BE2C (cell line): ENCODE measurements at regions not wholly inside any gene's neighbourhood (a gene's known extent, or its start where the extent isn't known, plus 50 kb on each side); places are given as distances from the start of the nearest gene placed in this dataset.
"Not testable (repeated sequence)": the region's sequence is repeated elsewhere in the genome, so short reads cannot be mapped to it uniquely, and the experiment has no call there.

ENCODE experiments used
- DNase-seq: peaks from one replicate; pipeline ENCODE4 v3.0.0-alpha.2; 2020
- H3K27me3 ChIP-seq: fragments of 250-450 bp; sonication (Bioruptor Pico); 2 replicates; pipeline ENCODE4 v1.5.1; 2020; ENCODE audit warnings: mild to moderate bottlenecking
- H3K36me3 ChIP-seq: fragments of 250-450 bp; sonication (Bioruptor Pico); 2 replicates; pipeline ENCODE4 v1.5.1; 2020; ENCODE audit warnings: mild to moderate bottlenecking
- H3K4me1 ChIP-seq: fragments of 250-450 bp; sonication (Bioruptor Pico); 2 replicates; pipeline ENCODE4 v1.5.1; 2020
- H3K4me3 ChIP-seq: 2 replicates; pipeline ENCODE4 v1.5.1; 2011; ENCODE audit warnings: low read depth, low read length
- H3K9me3 ChIP-seq: fragments of 250-450 bp; sonication (Bioruptor Pico); 2 replicates; pipeline ENCODE4 v1.5.1; 2020
- CTCF ChIP-seq: IDR thresholded peaks from 2 replicates; pipeline ENCODE4 v1.5.1; 2012; ENCODE audit warnings: mild to moderate bottlenecking, low read depth, low read length

- H3K36me3 ChIP-seq, result no peaks in the 10 kb centered on the region
- no peaks in the 10 kb centered on the region for H3K27me3 ChIP-seq
- H3K4me1 ChIP-seq, result peaks cover 5% of the 10 kb centered on the region
- no peak for TF ChIP-seq CTCF
- DNase-seq, result peak; percentile 35
- no peak overlapping the region for H3K4me3 ChIP-seq
- H3K9me3 ChIP-seq, result no peaks in the 10 kb centered on the region
These were observed 161.0 kb downstream of the SKIDA1 start for GRCh38 chr10:21364196-21365114.

- no peak overlapping the region for H3K4me3 ChIP-seq
- H3K9me3 ChIP-seq, result no peaks in the 10 kb centered on the region
- H3K36me3 ChIP-seq, result no peaks in the 10 kb centered on the region
- H3K27me3 ChIP-seq, result no peaks in the 10 kb centered on the region
- peaks cover 5% of the 10 kb centered on the region for H3K4me1 ChIP-seq
- no peak for TF ChIP-seq CTCF
- no peak for DNase-seq
These were observed 161.8 kb downstream of the SKIDA1 start for GRCh38 chr10:21363731-21364104.

GRCh38 chr10:21363092-21363730 is 162.3 kb downstream of the SKIDA1 start:
- peaks cover 5% of the 10 kb centered on the region for H3K4me1 ChIP-seq
- H3K9me3 ChIP-seq, result no peaks in the 10 kb centered on the region
- H3K4me3 ChIP-seq, result no peak overlapping the region
- no peaks in the 10 kb centered on the region for H3K27me3 ChIP-seq
- DNase-seq, result no peak
- TF ChIP-seq CTCF, result no peak
- H3K36me3 ChIP-seq, result no peaks in the 10 kb centered on the region

GRCh38 chr10:21359202-21359601 is 166.3 kb downstream of the SKIDA1 start:
- Histone ChIP-seq H3K4me3 (no peak overlapping the region), H3K9me3 (no peaks in the 10 kb centered on the region), H3K27me3 (no peaks in the 10 kb centered on the region), H3K36me3 (no peaks in the 10 kb centered on the region), H3K4me1 (no peaks in the 10 kb centered on the region; the same call in 1 of the 2 replicates)
- TF ChIP-seq CTCF, result no peak
- no peak for DNase-seq

GRCh38 chr10:21355591-21356011 is 169.9 kb downstream of the SKIDA1 start:
- no peak for DNase-seq
- TF ChIP-seq CTCF, result no peak
- no peak overlapping the region for H3K4me3 ChIP-seq

GRCh38 chr10:21352886-21353285 is 172.6 kb downstream of the SKIDA1 start:
- no peaks in the 10 kb centered on the region for H3K27me3 ChIP-seq
- no peaks in the 10 kb centered on the region for H3K9me3 ChIP-seq
- no peak for DNase-seq
- no peak for TF ChIP-seq CTCF
- H3K36me3 ChIP-seq, result no peaks in the 10 kb centered on the region
- H3K4me1 ChIP-seq, result no peaks in the 10 kb centered on the region
- H3K4me3 ChIP-seq, result no peak overlapping the region

More at GRCh38 chr10:21355591-21356011, 169.9 kb downstream of the SKIDA1 start:
- Histone ChIP-seq H3K4me1 (no peaks in the 10 kb centered on the region), H3K27me3 (no peaks in the 10 kb centered on the region), H3K9me3 (no peaks in the 10 kb centered on the region), H3K36me3 (no peaks in the 10 kb centered on the region)

GRCh38 chr10:21351594-21351993 is 173.9 kb downstream of the SKIDA1 start:
- H3K9me3 ChIP-seq, DNase-seq, H3K4me1 ChIP-seq, H3K4me3 ChIP-seq, H3K36me3 ChIP-seq, H3K27me3 ChIP-seq: not testable (repeated sequence)
